WERI-Rb-1 (cell line): ENCODE measurements at regions not wholly inside any gene's neighbourhood (a gene's known extent, or its start where the extent isn't known, plus 50 kb on each side); places are given as distances from the start of the nearest gene placed in this dataset.

Experiments used
- DNase-seq: peaks from one replicate; pipeline ENCODE4 v3.0.0-alpha.2; 2020
- H3K27ac ChIP-seq: fragments of 250-450 bp; sonication (Bioruptor Pico); 2 replicates; pipeline ENCODE4 v1.5.1; 2020; ENCODE audit warnings: mild to moderate bottlenecking, moderate library complexity
- H3K27me3 ChIP-seq: fragments of 250-450 bp; sonication (Bioruptor Pico); 2 replicates; pipeline ENCODE4 v1.5.1; 2021; ENCODE audit warnings: mild to moderate bottlenecking, low read depth, moderate library complexity; ENCODE audit not compliant: insufficient read depth, severe bottlenecking
- H3K36me3 ChIP-seq: fragments of 250-450 bp; sonication (Bioruptor Pico); 2 replicates; pipeline ENCODE4 v1.5.1; 2020; ENCODE audit warnings: mild to moderate bottlenecking, moderate library complexity
- H3K4me3 ChIP-seq: 2 replicates; pipeline ENCODE4 v1.5.1; 2011; ENCODE audit warnings: low read depth, mild to moderate bottlenecking, control low read depth, low read length
- H3K9me3 ChIP-seq: fragments of 250-450 bp; sonication (Bioruptor Pico); 2 replicates; pipeline ENCODE4 v1.5.1; 2021; ENCODE audit warnings: mild to moderate bottlenecking, moderate library complexity; ENCODE audit not compliant: severe bottlenecking
- TF ChIP-seq, protein P1 (sequence below): IDR thresholded peaks from 2 replicates; pipeline ENCODE4 v1.5.1; 2011; ENCODE audit warnings: low read depth, mild to moderate bottlenecking, control low read depth, inconsistent platforms, low read length

GRCh38 chr18:61189376-61189775 is 143.9 kb upstream of the CDH20 start:
- Histone ChIP-seq H3K27ac (no peak overlapping the region), H3K27me3 (no peaks in the 10 kb centered on the region), H3K9me3 (no peaks in the 10 kb centered on the region), H3K4me3 (no peak overlapping the region), H3K36me3 (no peaks in the 10 kb centered on the region)
- TF ChIP-seq, protein P1, sequence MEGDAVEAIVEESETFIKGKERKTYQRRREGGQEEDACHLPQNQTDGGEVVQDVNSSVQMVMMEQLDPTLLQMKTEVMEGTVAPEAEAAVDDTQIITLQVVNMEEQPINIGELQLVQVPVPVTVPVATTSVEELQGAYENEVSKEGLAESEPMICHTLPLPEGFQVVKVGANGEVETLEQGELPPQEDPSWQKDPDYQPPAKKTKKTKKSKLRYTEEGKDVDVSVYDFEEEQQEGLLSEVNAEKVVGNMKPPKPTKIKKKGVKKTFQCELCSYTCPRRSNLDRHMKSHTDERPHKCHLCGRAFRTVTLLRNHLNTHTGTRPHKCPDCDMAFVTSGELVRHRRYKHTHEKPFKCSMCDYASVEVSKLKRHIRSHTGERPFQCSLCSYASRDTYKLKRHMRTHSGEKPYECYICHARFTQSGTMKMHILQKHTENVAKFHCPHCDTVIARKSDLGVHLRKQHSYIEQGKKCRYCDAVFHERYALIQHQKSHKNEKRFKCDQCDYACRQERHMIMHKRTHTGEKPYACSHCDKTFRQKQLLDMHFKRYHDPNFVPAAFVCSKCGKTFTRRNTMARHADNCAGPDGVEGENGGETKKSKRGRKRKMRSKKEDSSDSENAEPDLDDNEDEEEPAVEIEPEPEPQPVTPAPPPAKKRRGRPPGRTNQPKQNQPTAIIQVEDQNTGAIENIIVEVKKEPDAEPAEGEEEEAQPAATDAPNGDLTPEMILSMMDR, result no peak
- no peak for DNase-seq

DNA sequence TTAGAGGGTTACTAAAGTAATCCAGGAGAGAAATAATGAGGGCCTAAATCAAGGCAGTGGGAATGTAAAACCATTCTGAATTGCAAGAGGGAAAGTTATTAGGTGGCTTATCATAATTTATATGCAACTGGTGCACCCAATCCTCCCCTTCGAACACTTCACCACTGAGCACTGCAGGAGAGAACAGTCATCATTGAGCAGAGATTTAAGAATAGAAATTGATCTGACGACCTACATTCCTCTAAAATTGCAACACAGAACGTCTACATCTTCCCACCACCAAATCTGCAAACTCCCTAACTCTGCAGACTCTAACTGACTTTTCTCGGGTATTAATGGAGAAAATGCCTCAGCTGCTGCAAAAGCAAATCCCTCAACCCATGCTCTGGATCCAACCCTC is 138.5 kb upstream of the CDH20 start:
- TF ChIP-seq, protein P1, result no peak
- H3K27ac ChIP-seq, result no peak overlapping the region
- no peaks in the 10 kb centered on the region for H3K36me3 ChIP-seq
- no peak overlapping the region for H3K4me3 ChIP-seq
- no peak for DNase-seq
- no peaks in the 10 kb centered on the region for H3K9me3 ChIP-seq
- H3K27me3 ChIP-seq, result no peaks in the 10 kb centered on the region

- peak overlapping the region; percentile 71 for H3K27ac ChIP-seq
- no peaks in the 10 kb centered on the region for H3K9me3 ChIP-seq
- H3K4me3 ChIP-seq, result no peak overlapping the region; the same call in 1 of the 2 replicates
- H3K36me3 ChIP-seq, result no peaks in the 10 kb centered on the region
- H3K27me3 ChIP-seq, result no peaks in the 10 kb centered on the region
- no peak for DNase-seq
- TF ChIP-seq, protein P1, result no peak
Observed at GRCh38 chr18:61196750-61197149, 136.5 kb upstream of the CDH20 start.

- Histone ChIP-seq H3K9me3 (no peaks in the 10 kb centered on the region), H3K36me3 (no peaks in the 10 kb centered on the region), H3K27me3 (no peaks in the 10 kb centered on the region), H3K4me3 (no peak overlapping the region), H3K27ac (peak overlapping the region; percentile 71)
- no peak for DNase-seq
- TF ChIP-seq, protein P1, result no peak
Observed at GRCh38 chr18:61198486-61198885, 134.7 kb upstream of the CDH20 start.

DNA sequence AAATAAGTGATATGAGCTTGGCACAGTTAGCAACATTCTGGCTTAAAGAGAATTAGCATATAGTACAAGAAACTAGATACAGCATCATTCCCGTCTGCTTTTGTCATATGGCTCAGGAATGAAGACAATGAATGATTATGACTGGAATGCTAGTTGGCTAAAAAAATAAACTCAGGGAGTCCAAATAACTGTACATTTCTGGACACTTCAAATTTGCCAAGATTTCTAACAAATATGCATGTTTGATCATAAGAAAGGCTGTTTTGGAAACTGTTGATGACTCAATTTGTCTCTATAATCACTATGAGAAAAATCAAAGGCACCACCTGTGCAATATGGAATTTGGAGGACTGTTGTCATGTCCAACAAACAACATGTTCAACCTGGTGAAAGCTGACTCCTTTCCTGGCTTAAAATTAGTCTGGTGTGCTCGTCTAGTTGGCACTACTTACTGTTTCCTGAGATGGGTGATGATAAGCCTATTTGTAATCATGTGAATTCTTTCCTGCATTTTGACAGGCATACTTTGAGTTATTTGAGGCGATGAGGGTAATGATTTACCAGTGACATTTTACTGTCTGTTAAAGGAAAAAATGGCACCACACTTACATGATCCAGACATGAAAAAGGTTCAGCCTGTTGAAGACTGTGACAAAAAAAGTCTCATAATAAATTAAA is 133.9 kb upstream of the CDH20 start:
- DNase-seq, result no peak
- TF ChIP-seq, protein P1, result no peak
- no peak overlapping the region for H3K27ac ChIP-seq
- no peak overlapping the region for H3K4me3 ChIP-seq
- H3K27me3 ChIP-seq, result no peaks in the 10 kb centered on the region
- H3K36me3 ChIP-seq, result no peaks in the 10 kb centered on the region
- no peaks in the 10 kb centered on the region for H3K9me3 ChIP-seq

GRCh38 chr18:61201511-61201910 is 131.7 kb upstream of the CDH20 start:
- DNase-seq, result no peak
- H3K36me3 ChIP-seq, result no peaks in the 10 kb centered on the region
- TF ChIP-seq, protein P1, result no peak
- H3K9me3 ChIP-seq, result no peaks in the 10 kb centered on the region
- no peak overlapping the region for H3K4me3 ChIP-seq
- no peaks in the 10 kb centered on the region for H3K27me3 ChIP-seq
- H3K27ac ChIP-seq, result no peak overlapping the region
